ENCODE measurements at regions not wholly inside any gene's neighbourhood (a gene's known extent, or its start where the extent isn't known, plus 50 kb on each side); places are given as distances from the start of the nearest gene placed in this dataset.

DNA sequence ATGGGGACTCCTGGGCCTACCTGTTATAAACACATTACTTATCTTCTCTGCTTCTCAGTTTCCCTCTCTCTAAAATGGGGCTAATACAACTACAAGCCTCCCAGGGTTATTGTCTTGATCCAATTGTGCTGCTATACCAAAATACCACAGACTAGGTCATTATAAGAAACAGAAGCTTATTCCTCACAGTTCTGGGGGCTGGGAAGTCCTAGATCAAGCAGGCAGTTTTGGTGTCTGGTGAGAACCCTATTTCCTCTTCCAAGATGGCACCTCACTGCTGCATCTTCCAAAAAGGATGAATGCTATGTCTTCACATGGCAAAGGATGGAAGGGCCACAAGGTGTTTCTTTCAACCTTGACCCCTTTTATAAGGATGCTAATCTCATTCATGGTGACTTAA lies 732.9 kb upstream of the TBX3 start:
- H3K36me3 ChIP-seq, result no peaks in the 10 kb centered on the region
- no peaks in the 10 kb centered on the region for H3K27me3 ChIP-seq
- no peak overlapping the region for H3K4me3 ChIP-seq
- H3K4me1 ChIP-seq (ENCODE audit: low read depth), result peaks cover 5% of the 10 kb centered on the region
- no peak overlapping the region for H3K27ac ChIP-seq
- no peak for DNase-seq (ENCODE audit: low read depth in 1 of 2, low spot score in 1 of 2)
- H3K9me3 ChIP-seq (ENCODE audit: low read depth), result no peaks in the 10 kb centered on the region
- TF ChIP-seq CTCF (IDR thresholded peaks at IDR 0.05; ENCODE audit: low read depth, low read length), result no peak

GRCh38 chr12:115413626-115414025 lies 729.7 kb upstream of the TBX3 start:
- H3K9me3 ChIP-seq (ENCODE audit: low read depth), result no peaks in the 10 kb centered on the region
- H3K4me1 ChIP-seq (ENCODE audit: low read depth), result peaks cover 2% of the 10 kb centered on the region
- no peaks in the 10 kb centered on the region for H3K27me3 ChIP-seq
- H3K27ac ChIP-seq, result no peak overlapping the region
- no peak overlapping the region for H3K4me3 ChIP-seq
- DNase-seq (ENCODE audit: low read depth in 1 of 2, low spot score in 1 of 2), result no peak
- no peaks in the 10 kb centered on the region for H3K36me3 ChIP-seq
- no peak for TF ChIP-seq CTCF (IDR thresholded peaks at IDR 0.05; ENCODE audit: low read depth, low read length)

DNA sequence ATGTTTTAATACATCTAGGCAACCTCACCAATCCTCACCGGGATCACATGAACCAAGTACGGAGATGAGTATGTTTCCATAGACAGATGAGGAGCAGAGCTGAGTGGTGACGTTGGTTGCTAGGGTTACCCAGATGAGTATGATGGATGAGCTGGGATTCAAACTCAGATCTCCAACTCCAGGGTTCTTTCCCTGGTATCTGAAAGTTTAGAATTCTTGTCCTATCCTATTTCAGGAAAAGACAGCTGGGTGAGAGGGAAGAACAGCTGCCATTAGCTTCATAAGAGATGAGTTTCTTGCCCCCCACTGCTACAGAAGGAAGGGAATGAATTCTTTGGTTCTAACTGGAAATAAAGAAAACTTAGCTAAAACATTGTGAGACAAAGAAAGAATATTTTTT lies 728.9 kb upstream of the TBX3 start:
- DNase-seq (ENCODE audit: low read depth in 1 of 2, low spot score in 1 of 2), result no peak
- no peak overlapping the region for H3K27ac ChIP-seq
- no peak overlapping the region for H3K4me3 ChIP-seq
- no peaks in the 10 kb centered on the region for H3K4me1 ChIP-seq (ENCODE audit: low read depth)
- H3K27me3 ChIP-seq, result no peaks in the 10 kb centered on the region
- no peaks in the 10 kb centered on the region for H3K9me3 ChIP-seq (ENCODE audit: low read depth)
- no peak for TF ChIP-seq CTCF (IDR thresholded peaks at IDR 0.05; ENCODE audit: low read depth, low read length)
- no peaks in the 10 kb centered on the region for H3K36me3 ChIP-seq

DNA sequence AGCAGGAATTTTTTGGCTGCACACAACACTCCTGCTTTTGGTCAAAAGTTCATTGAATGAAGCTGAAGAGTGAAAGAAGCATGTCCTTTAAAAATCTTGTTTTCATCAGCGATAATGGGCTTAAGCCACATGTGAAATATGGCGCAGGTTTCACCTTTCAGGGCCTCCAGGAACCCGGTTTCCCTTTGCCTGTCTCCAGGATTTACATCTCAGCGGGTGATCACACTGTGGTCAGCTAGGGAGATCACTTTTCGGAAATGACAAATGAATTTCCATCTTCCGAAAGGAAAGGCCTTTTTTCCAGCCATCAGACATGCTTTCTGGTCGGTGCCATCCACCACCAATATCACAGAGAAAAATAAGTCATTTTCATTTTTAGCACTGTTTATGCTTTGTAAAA lies 727.1 kb upstream of the TBX3 start:
- Histone ChIP-seq H3K27me3 (no peaks in the 10 kb centered on the region), H3K9me3 (ENCODE audit: low read depth) (no peaks in the 10 kb centered on the region), H3K4me1 (ENCODE audit: low read depth) (no peaks in the 10 kb centered on the region), H3K36me3 (no peaks in the 10 kb centered on the region), H3K27ac (no peak overlapping the region), H3K4me3 (no peak overlapping the region)
- DNase-seq (ENCODE audit: low read depth in 1 of 2, low spot score in 1 of 2), result no peak
- no peak for TF ChIP-seq CTCF (IDR thresholded peaks at IDR 0.05; ENCODE audit: low read depth, low read length)

GRCh38 chr12:115408642-115409041 lies 724.7 kb upstream of the TBX3 start:
- no peak for TF ChIP-seq CTCF (IDR thresholded peaks at IDR 0.05; ENCODE audit: low read depth, low read length)
- Histone ChIP-seq H3K27ac (no peak overlapping the region), H3K36me3 (no peaks in the 10 kb centered on the region), H3K27me3 (no peaks in the 10 kb centered on the region), H3K4me3 (no peak overlapping the region), H3K4me1 (ENCODE audit: low read depth) (no peaks in the 10 kb centered on the region), H3K9me3 (ENCODE audit: low read depth) (no peaks in the 10 kb centered on the region)
- no peak for DNase-seq (ENCODE audit: low read depth in 1 of 2, low spot score in 1 of 2)

DNA sequence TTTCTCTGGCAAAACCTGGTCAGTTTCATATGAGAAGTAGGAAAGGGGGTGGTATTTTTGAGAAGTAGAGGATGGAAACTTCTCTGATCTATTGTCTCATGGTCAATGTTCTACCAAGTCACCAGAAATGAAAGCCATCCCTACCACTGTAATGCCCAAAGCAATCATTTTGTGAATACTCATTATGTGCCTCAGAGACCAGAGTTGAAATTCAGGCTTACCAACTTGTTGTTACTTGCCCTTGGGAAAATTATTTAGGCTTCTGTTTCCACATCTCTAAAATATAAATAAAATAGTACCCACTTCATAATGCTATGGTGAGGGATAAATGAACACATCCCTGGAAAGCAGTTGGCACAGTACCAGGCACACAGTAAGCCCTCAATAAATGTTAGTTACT lies 723.7 kb upstream of the TBX3 start:
- no peaks in the 10 kb centered on the region for H3K4me1 ChIP-seq (ENCODE audit: low read depth)
- H3K36me3 ChIP-seq, result no peaks in the 10 kb centered on the region
- TF ChIP-seq CTCF (IDR thresholded peaks at IDR 0.05; ENCODE audit: low read depth, low read length), result no peak
- no peaks in the 10 kb centered on the region for H3K9me3 ChIP-seq (ENCODE audit: low read depth)
- no peaks in the 10 kb centered on the region for H3K27me3 ChIP-seq
- no peak for DNase-seq (ENCODE audit: low read depth in 1 of 2, low spot score in 1 of 2)
- no peak overlapping the region for H3K27ac ChIP-seq
- H3K4me3 ChIP-seq, result no peak overlapping the region
